Mammary epithelial cell (primary cell): ENCODE measurements at regions not wholly inside any gene's neighbourhood (a gene's known extent, or its start where the extent isn't known, plus 50 kb on each side); places are given as distances from the start of the nearest gene placed in this dataset.

Experiments used
- EZH2 ChIP-seq: IDR thresholded peaks from 2 replicates; pipeline ENCODE4 v1.6.1; 2012; ENCODE audit warnings: low read length, inconsistent platforms, borderline replicate concordance
- TF ChIP-seq, protein P1 (sequence below), 2 donors: IDR thresholded peaks in 1 of 2; conservative IDR thresholded peaks in 1 of 2; 2 replicates each; pipeline ENCODE4 v1.5.1; 2011 to 2012; ENCODE audit warnings: inconsistent platforms in 2 of 2, low read length in 2 of 2, mild to moderate bottlenecking in 2 of 2, control low read depth in 1 of 2, low read depth in 1 of 2; ENCODE audit not compliant: insufficient read depth in 1 of 2; ENCODE audit errors: extremely low read depth in 1 of 2

DNA sequence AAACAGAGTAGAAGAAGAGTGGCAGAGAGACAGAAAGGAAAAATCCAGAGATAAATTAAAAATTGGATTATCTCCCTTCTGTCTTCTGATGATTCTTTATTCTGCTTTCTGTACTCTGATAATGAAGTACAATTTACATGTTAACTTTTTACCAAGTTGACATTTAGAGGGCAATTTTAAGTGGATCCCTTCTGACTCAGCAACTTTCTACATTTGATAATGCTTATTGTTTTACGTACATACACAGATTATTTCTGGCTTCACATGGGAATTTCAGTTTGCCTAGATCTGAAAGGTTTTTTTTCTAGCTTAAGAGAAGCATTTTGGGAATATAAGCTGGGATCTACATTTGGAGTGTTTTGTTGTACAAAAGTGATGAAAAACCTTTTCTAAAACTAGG, 491.3 kb downstream of the OTOL1 start:
- TF ChIP-seq, protein P1, sequence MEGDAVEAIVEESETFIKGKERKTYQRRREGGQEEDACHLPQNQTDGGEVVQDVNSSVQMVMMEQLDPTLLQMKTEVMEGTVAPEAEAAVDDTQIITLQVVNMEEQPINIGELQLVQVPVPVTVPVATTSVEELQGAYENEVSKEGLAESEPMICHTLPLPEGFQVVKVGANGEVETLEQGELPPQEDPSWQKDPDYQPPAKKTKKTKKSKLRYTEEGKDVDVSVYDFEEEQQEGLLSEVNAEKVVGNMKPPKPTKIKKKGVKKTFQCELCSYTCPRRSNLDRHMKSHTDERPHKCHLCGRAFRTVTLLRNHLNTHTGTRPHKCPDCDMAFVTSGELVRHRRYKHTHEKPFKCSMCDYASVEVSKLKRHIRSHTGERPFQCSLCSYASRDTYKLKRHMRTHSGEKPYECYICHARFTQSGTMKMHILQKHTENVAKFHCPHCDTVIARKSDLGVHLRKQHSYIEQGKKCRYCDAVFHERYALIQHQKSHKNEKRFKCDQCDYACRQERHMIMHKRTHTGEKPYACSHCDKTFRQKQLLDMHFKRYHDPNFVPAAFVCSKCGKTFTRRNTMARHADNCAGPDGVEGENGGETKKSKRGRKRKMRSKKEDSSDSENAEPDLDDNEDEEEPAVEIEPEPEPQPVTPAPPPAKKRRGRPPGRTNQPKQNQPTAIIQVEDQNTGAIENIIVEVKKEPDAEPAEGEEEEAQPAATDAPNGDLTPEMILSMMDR (conservative IDR thresholded peaks at IDR 0.05 in 1 of 2, IDR thresholded peaks at IDR 0.05 in 1 of 2; ENCODE audit: extremely low read depth in 1 of 2, insufficient read depth in 1 of 2, low read depth in 1 of 2, low read length in 2 of 2) = no peak
- no peak for TF ChIP-seq EZH2
